NB4 (cell line): ENCODE measurements at regions not wholly inside any gene's neighbourhood (a gene's known extent, or its start where the extent isn't known, plus 50 kb on each side); places are given as distances from the start of the nearest gene placed in this dataset.

ENCODE experiments used
- CTCF ChIP-seq: IDR thresholded peaks from one replicate; pipeline ENCODE4 v1.5.1; 2012; ENCODE audit warnings: low read depth, low read length
- MYC ChIP-seq: IDR thresholded peaks from 2 replicates; pipeline ENCODE4 v1.6.1; 2011; ENCODE audit warnings: low read depth, low read length
- POLR2A ChIP-seq: IDR thresholded peaks from 2 replicates; pipeline ENCODE4 v1.6.1; 2011; ENCODE audit warnings: mild to moderate bottlenecking; ENCODE audit not compliant: insufficient read length; ENCODE audit errors: extremely low read depth

- no peak for TF ChIP-seq POLR2A
- TF ChIP-seq MYC: no peak
- no peak for TF ChIP-seq CTCF
These were observed 760.2 kb downstream of the KCNA4 start for GRCh38 chr11:29256580-29256979.
